Esophagus squamous epithelium (tissue), 4 donors: ENCODE measurements at regions not wholly inside any gene's neighbourhood (a gene's known extent, or its start where the extent isn't known, plus 50 kb on each side); places are given as distances from the start of the nearest gene placed in this dataset.

Experiments
- CTCF ChIP-seq, 6 experiments: fragments of 450-650 bp in 4 of 6; fragments of 200-600 bp in 2 of 6; sonication (generic) in 2 of 6; IDR thresholded peaks; one replicate each; pipeline ENCODE4 v1.5.1; 2016 to 2019; ENCODE audit warnings: antibody characterized with exemption in 6 of 6, mild to moderate bottlenecking in 4 of 6, moderate library complexity in 4 of 6
- POLR2A ChIP-seq, 4 donors: fragments of 450-650 bp; IDR thresholded peaks; one replicate each; pipeline ENCODE4 v1.6.1; 2017; ENCODE audit warnings: antibody characterized with exemption in 4 of 4, mild to moderate bottlenecking in 4 of 4, moderate library complexity in 3 of 4

- no peak for TF ChIP-seq POLR2A (IDR thresholded peaks at IDR 0.05)
- no peak for TF ChIP-seq CTCF (IDR thresholded peaks at IDR 0.05)
Observed at GRCh38 chr1:181221078-181221477, 132.6 kb downstream of the IER5 start.
